ENCODE measurements at regions not wholly inside any gene's neighbourhood (a gene's known extent, or its start where the extent isn't known, plus 50 kb on each side); places are given as distances from the start of the nearest gene placed in this dataset.

GRCh38 chr20:40457404-40457803 lies 231.6 kb downstream of the MAFB start:
- TF ChIP-seq CTCF (IDR thresholded peaks at IDR 0.05) (no peak), POLR2A (IDR thresholded peaks at IDR 0.05) (no peak)
